ENCODE measurements at regions not wholly inside any gene's neighbourhood (a gene's known extent, or its start where the extent isn't known, plus 50 kb on each side); places are given as distances from the start of the nearest gene placed in this dataset.

- TF ChIP-seq POLR2AphosphoS5 (IDR thresholded peaks at IDR 0.05) (no peak), CTCF (IDR thresholded peaks at IDR 0.05) (no peak), POLR2A (IDR thresholded peaks at IDR 0.05) (no peak)
Measured at GRCh38 chr6:165800337-165800736, 137.3 kb upstream of the PDE10A start.

Measured in prostate gland (tissue), 2 donors.